Lower lobe of right lung (tissue), 2 donors: ENCODE measurements at regions not wholly inside any gene's neighbourhood (a gene's known extent, or its start where the extent isn't known, plus 50 kb on each side); places are given as distances from the start of the nearest gene placed in this dataset.

Source experiments
- ATAC-seq, 2 donors: fragments of 200-7000 bp; cut with Tn5 transposase; one replicate each; pipeline ENCODE4 v1.9.1; 2020 to 2022; ENCODE audit warnings: mild to moderate bottlenecking in 2 of 2, moderate library complexity in 2 of 2
- DNase-seq: peaks from one replicate; pipeline ENCODE4 v3.0.0-alpha.2; 2020
- H3K27ac ChIP-seq: fragments of 200-600 bp; one replicate; pipeline ENCODE4 v1.8.0; 2022
- H3K27me3 ChIP-seq: fragments of 200-600 bp; one replicate; pipeline ENCODE4 v1.8.0; 2022; ENCODE audit warnings: low read depth
- H3K36me3 ChIP-seq: fragments of 200-600 bp; one replicate; pipeline ENCODE4 v1.8.0; 2022; ENCODE audit warnings: mild to moderate bottlenecking
- H3K4me1 ChIP-seq: fragments of 200-600 bp; one replicate; pipeline ENCODE4 v1.8.0; 2022
- H3K4me3 ChIP-seq: fragments of 200-600 bp; one replicate; pipeline ENCODE4 v1.8.0; 2022; ENCODE audit warnings: mild to moderate bottlenecking
- H3K9me3 ChIP-seq: fragments of 200-600 bp; one replicate; pipeline ENCODE4 v1.8.0; 2022
- intact Hi-C: fragments of 100-400 bp; cut with DNase I; formaldehyde crosslinking; loops from one replicate; pipeline ENCODE4 v1.11.0; 2022
- TF ChIP-seq, protein P1 (sequence below): fragments of 200-600 bp; IDR thresholded peaks from one replicate; pipeline ENCODE4 v1.8.0; 2022; ENCODE audit warnings: antibody characterized with exemption, mild to moderate bottlenecking
- donor health status: DM: no; HTN: yes; CAD: no; lungs with severe emphysema.

DNA sequence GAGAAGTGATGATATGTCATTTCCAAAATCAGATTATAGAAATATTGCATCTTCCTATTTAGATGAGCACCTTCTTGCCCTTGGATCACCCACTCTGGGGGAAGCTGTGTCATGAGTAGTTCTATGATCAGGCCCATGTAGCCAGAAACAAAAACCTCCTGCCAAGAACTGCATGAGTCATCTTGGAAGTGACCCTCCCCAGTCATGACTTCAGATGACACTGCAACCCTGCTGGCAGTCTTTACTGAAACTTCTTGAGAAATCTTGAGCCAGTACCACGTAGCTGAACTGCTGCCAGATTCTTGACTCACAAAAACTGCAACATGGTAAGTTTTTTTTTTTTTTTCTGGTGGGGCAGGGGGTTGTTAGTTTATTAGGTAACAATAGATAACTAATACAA is 439.6 kb upstream of the PTGER4 start:
- H3K27ac ChIP-seq = no peak overlapping the region
- H3K36me3 ChIP-seq = no peaks in the 10 kb centered on the region
- no peak overlapping the region for H3K4me3 ChIP-seq
- DNase-seq (no peak), ATAC-seq (no peak)
- TF ChIP-seq, protein P1, sequence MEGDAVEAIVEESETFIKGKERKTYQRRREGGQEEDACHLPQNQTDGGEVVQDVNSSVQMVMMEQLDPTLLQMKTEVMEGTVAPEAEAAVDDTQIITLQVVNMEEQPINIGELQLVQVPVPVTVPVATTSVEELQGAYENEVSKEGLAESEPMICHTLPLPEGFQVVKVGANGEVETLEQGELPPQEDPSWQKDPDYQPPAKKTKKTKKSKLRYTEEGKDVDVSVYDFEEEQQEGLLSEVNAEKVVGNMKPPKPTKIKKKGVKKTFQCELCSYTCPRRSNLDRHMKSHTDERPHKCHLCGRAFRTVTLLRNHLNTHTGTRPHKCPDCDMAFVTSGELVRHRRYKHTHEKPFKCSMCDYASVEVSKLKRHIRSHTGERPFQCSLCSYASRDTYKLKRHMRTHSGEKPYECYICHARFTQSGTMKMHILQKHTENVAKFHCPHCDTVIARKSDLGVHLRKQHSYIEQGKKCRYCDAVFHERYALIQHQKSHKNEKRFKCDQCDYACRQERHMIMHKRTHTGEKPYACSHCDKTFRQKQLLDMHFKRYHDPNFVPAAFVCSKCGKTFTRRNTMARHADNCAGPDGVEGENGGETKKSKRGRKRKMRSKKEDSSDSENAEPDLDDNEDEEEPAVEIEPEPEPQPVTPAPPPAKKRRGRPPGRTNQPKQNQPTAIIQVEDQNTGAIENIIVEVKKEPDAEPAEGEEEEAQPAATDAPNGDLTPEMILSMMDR = no peak
- peaks cover 4% of the 10 kb centered on the region for H3K9me3 ChIP-seq
- intact Hi-C loops = no loop called here
- no peaks in the 10 kb centered on the region for H3K4me1 ChIP-seq
- no peaks in the 10 kb centered on the region for H3K27me3 ChIP-seq

DNA sequence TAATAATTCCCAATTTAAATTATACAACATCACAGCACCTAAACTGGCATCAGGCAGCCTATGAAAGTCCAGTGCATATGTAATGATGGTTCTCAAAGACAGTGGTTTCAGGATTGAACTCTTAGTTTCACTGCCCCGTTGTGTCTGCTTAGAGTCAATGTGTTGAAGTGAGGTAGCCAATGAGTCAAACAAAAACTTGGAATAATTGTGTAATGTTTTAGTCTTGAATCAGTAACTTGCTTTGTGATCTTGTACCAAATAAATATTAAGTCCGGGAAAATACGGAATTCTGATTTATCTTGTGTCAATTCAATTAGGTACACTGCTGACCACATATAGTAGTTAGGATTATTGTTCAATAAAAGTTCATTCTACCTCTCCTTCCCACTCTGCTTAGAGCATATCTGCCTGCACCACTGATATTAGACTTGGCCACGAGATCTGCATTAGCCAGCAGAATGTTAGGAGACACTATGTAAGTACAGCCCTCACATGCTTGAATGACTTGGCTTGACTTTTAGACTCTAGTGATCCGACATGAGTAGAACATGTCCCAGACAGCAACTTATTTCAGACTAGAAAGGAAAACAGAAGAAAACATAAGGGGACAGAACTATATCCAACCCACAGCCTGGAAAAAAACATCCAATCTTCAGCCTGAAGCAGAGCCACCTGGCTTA is 441.5 kb upstream of the PTGER4 start:
- ATAC-seq = no peak
- H3K27ac ChIP-seq = no peak overlapping the region
- peaks cover 4% of the 10 kb centered on the region for H3K9me3 ChIP-seq
- H3K36me3 ChIP-seq = no peaks in the 10 kb centered on the region
- TF ChIP-seq, protein P1 = no peak
- no peak overlapping the region for H3K4me3 ChIP-seq
- no peak for DNase-seq
- no peaks in the 10 kb centered on the region for H3K27me3 ChIP-seq
- intact Hi-C loops = no loop called here
- no peaks in the 10 kb centered on the region for H3K4me1 ChIP-seq

DNA sequence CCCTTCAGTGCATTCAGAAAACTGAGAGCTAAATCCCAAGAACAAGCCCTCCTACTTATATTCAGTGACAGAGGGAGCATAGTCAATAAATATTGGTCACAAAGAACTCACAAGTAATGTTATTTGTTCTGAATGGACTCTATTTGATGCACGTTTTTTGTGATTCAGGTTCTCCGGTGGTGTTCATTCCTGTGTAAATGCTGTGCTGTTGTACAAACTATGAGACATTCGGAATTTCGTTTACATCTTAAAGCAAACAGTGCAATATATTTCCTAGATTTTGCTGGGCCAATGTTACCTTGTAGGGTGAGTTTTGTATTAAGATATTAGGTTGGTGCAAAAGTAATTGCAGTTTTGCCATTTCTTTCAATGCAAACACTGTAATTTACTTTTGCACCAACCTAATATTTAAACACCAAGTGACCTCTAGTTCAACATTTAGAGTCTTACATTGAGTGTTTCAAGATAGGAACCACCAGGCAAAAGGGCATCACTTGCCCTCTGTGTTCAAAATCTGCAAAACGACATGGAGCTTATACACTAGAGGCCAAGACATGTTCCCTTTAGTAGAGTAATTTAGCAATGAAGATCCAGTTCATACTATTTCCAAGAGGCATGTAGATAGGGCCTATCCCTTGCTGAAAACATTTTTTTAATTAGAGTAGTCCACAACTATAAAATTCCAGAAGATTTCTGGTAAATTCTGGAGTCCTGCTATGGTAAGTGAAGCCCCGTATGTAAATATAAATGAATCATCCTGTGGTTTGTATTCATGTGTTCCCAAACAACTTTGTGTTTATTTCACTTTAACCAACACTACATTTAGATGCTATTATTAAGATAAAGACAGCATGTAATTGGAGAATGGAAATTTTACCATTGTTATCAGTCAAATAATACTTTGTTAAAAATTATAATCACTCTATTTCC is 444.0 kb upstream of the PTGER4 start:
- intact Hi-C loops = no loop called here
- DNase-seq = no peak
- Histone ChIP-seq H3K4me1 (no peaks in the 10 kb centered on the region), H3K36me3 (no peaks in the 10 kb centered on the region), H3K9me3 (peaks cover 4% of the 10 kb centered on the region), H3K27ac (no peak overlapping the region), H3K4me3 (no peak overlapping the region), H3K27me3 (no peaks in the 10 kb centered on the region)
- TF ChIP-seq, protein P1 = no peak
- no peak for ATAC-seq

DNA sequence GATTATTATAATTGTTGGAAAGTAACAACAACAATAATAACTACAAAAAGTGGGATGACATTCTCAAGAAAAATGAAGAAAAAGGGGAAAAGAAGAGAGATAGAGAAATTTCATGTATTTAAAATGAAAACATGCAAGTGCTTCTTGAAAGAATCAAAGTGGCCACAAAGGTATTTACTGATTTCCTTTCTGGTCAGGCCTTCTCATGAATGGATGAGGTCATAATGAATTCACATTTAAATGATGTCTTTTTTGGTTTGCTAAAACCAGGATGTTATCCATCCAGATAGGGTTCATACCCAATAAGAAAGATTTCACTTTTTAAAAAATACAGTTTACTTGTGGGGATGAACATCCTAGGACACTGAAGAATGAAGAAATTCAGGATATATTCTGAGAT is 446.4 kb upstream of the PTGER4 start:
- Histone ChIP-seq H3K27me3 (no peaks in the 10 kb centered on the region), H3K4me3 (no peak overlapping the region), H3K27ac (no peak overlapping the region), H3K9me3 (no peaks in the 10 kb centered on the region), H3K4me1 (no peaks in the 10 kb centered on the region), H3K36me3 (no peaks in the 10 kb centered on the region)
- TF ChIP-seq, protein P1 = no peak
- intact Hi-C loops = no loop called here
- no peak for DNase-seq
- no peak for ATAC-seq

DNA sequence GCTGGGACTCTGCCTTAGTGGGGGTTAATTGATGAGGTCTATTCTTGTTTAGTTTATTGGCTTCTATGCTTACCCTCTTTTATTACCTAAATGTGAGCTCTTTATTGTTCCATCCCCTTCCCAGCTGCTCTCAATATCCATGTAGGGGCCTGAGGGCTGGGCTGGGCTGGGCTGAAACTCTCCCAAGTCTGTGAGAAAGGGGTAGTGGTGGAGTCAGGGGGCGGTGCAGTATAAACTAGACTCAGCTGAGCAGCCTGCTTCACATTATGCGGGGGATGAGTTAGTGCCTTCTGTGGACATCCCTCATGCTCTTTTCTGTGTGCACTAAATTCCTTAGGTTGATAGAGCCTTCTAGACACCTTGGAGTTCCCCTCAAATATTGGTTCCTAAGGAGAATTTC is 451.8 kb upstream of the PTGER4 start:
- H3K27me3 ChIP-seq = no peaks in the 10 kb centered on the region
- intact Hi-C loops = no loop called here
- H3K9me3 ChIP-seq = no peaks in the 10 kb centered on the region
- no peak for DNase-seq
- H3K36me3 ChIP-seq = no peaks in the 10 kb centered on the region
- ATAC-seq = no peak
- no peaks in the 10 kb centered on the region for H3K4me1 ChIP-seq
- no peak overlapping the region for H3K4me3 ChIP-seq
- H3K27ac ChIP-seq = no peak overlapping the region
- TF ChIP-seq, protein P1 = no peak
